GM21515 (cell line): ENCODE measurements at regions not wholly inside any gene's neighbourhood (a gene's known extent, or its start where the extent isn't known, plus 50 kb on each side); places are given as distances from the start of the nearest gene placed in this dataset.

Source experiments
- ATAC-seq: cut with Tn5 transposase; IDR thresholded peaks from one replicate; pipeline ENCODE4 v1.9.1; 2021; ENCODE audit not compliant: unreplicated experiment

- no peak for ATAC-seq
Observed at GRCh38 chr14:65308536-65308935, 104.0 kb upstream of the FUT8 start.

- no peak for ATAC-seq
Observed at GRCh38 chr14:65310568-65310967, 102.0 kb upstream of the FUT8 start.

GRCh38 chr14:65312859-65313258 is 99.7 kb upstream of the FUT8 start:
- ATAC-seq, result no peak

- ATAC-seq, result peak; percentile 69
Observed at GRCh38 chr14:65318636-65319506, 93.7 kb upstream of the FUT8 start.

GRCh38 chr14:65320661-65321308 is 91.7 kb upstream of the FUT8 start:
- no peak for ATAC-seq

DNA sequence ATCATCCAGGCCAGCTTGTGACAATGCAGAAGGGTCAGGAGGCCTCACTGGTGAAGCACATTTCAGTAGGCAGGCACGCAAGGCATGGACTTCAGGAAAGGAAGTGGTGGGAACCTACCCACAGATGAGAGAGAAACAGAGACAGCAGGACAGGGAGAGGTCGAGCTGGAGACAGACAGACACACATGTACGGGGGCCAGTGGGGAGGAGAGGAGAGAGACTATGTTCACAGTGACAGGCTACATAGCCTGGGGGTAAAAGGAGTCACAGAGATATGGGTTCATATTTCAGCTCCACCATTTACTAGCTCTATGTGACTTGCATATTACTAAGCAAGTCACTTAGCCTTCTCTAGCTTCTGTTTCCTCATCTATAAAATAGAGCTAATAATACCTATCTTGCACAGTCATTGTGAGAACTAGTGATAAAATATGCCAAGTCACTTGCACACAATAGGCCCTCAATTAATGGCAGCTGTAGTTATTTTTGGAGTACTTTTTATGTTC is 91.1 kb upstream of the FUT8 start:
- peak; percentile 38 for ATAC-seq

GRCh38 chr14:65329481-65329880 is 83.0 kb upstream of the FUT8 start:
- ATAC-seq, result no peak

GRCh38 chr14:65329911-65330310 is 82.6 kb upstream of the FUT8 start:
- no peak for ATAC-seq

- no peak for ATAC-seq
Observed at GRCh38 chr14:65330416-65330815, 82.1 kb upstream of the FUT8 start.

- ATAC-seq, result no peak
Observed at GRCh38 chr14:65331652-65332051, 80.9 kb upstream of the FUT8 start.

- ATAC-seq, result no peak
Observed at GRCh38 chr14:65332141-65332871, 80.2 kb upstream of the FUT8 start.

DNA sequence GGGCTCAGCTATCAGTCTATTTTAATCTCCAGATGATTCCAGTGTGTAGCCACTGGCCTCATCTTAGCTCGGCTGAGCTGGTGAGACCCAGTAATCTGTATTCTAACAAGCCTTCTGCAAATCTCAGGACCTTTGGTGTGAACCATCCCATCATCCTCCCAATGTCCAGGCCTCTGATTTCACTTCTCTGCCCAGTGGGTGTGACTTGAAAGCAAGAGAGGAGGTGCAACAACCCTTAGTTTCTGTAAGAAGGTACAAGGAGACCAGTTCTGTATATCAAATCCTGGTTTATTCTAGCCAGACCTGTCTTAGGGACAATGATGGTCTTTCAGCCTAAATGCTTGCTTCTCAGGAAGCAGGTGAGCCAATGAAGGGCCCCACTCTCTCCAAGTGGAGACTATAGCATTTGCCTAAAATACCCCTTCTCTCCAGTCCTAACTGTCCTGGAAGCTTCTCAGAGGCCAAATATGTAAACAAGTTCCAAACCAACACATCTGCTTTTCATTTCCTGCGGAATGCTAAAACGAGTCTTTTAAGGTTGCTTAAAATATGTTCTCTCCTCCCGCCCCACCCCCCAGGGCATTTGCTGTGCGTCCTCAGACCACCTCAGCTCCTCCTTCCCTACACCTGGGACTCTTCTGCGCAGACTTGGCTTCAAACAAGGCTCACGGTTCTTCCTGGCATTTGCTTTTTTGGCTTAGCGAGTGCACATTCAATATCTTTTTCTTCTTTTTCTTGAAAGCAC is 78.4 kb upstream of the FUT8 start:
- no peak for ATAC-seq

GRCh38 chr14:65334765-65335410 is 77.6 kb upstream of the FUT8 start:
- no peak for ATAC-seq

DNA sequence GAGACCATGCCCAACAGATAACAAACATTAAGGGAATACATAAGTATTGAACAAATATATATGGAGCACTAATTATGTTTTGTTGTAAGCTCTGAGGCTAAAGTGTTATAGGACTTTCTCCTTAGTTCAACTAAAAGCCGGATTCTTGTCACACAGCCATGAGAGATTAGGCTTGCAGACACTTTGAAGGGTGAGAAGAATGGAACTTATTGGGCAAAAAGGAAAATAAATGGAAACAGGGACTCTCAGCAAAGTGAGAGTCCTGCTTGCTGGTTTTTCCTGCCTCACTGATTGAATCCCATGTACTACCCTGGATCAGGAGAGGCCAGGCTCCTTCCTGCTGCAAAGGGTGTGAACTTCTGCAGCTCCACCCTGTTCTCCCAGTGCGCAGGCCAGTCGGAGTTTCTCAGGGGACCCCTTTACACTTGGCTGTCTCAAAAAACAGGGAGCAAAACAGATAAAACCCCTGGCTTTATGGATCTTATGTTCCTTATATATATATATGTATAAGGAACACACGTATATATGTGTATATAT is 77.1 kb upstream of the FUT8 start:
- ATAC-seq, result no peak

GRCh38 chr14:65336191-65336591 is 76.3 kb upstream of the FUT8 start:
- no peak for ATAC-seq

- ATAC-seq, result no peak
Observed at GRCh38 chr14:65339866-65340265, 72.7 kb upstream of the FUT8 start.

GRCh38 chr14:65344011-65344410 is 68.5 kb upstream of the FUT8 start:
- no peak for ATAC-seq

DNA sequence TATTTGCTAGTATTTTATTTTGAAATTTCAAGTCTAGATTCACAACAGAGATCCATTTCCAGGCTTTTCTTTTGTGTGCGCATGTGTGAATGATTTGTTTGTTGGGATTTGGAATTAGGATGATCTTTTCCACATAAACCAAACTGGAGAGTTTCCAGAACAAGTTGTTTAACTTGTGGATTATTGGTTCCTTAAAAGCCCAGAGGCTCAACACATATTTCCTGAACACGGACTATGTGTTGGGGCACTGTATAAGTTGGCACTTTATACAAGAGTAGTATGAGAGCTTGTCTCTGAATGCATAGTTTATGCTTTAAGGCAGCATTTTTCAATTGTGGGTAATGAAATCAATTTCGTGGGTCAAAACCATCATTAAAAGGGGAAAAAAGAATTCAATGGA is 67.3 kb upstream of the FUT8 start:
- ATAC-seq, result no peak

- ATAC-seq, result no peak
Observed at GRCh38 chr14:65346474-65346873, 66.1 kb upstream of the FUT8 start.

- ATAC-seq, result no peak
Observed at GRCh38 chr14:65346895-65347294, 65.6 kb upstream of the FUT8 start.
